Hepatic stellate cell (primary cell): ENCODE measurements at regions not wholly inside any gene's neighbourhood (a gene's known extent, or its start where the extent isn't known, plus 50 kb on each side); places are given as distances from the start of the nearest gene placed in this dataset.
"Not testable (repeated sequence)": the region's sequence is repeated elsewhere in the genome, so short reads cannot be mapped to it uniquely, and the experiment has no call there.

Experiments
- DNase-seq: peaks from one replicate; pipeline ENCODE4 v3.0.0; 2011; ENCODE audit warnings: low spot score

GRCh38 chr5:174446446-174446845 lies 277.9 kb upstream of the MSX2 start:
- DNase-seq = no peak

- no peak for DNase-seq
Measured at GRCh38 chr5:174446988-174447387, 277.4 kb upstream of the MSX2 start.

DNA sequence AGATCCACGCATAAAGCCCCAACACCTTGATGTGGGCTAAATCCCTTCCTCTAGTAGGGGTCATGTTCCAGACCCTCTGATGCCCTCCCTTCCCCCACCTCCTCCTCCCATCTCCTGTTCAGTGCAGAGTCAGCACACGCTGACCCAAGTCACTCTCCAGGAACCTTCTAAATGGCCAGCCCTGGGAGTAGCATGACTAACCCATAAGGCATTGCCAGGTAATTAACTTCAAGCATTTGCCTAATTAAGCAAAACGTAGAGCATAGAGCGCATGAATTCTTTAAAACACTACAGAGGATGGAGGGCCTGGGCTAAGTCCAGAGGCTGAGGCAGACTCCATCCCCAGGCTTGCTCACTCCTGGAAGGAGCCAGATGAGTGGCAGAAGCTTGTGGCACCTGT lies 276.3 kb upstream of the MSX2 start:
- no peak for DNase-seq

DNA sequence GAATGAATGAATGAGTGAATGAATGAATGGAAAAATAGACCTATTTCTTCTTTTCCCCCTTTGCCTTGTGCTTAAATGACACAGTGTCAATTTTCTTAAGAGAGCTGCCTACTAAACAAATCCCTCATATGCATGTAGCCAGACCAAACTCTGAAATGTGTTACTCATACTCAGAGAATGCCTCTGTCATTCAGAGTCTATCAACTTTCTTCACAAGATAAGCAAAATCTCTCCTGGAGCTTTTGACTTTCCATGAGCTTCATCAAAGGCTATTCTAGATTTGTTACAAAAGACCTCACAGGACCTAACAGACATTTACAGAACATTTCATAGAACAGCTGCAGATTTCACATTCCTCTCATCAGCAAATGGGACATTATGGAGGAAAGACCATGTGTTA lies 275.7 kb upstream of the MSX2 start:
- DNase-seq = no peak

DNA sequence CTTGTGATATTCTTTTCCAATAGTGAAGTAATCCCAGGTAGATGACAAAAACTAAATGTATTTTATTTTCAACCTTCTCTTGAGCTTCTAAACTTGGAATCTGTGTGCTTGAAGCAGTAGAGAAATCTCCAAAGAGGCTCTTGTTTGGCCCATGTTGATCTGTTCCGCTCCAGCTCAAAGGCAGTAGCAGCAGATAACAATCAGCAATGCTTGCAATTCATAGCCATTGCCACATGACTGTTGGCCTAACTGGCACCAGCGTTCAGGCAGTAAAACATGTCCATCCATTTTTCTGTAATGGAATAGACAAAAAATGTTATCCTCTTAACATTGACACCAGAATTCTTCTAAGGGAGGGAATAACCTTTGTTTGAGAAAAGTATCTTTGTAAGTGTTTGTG lies 270.7 kb upstream of the MSX2 start:
- no peak for DNase-seq

- no peak for DNase-seq
Measured at GRCh38 chr5:174454464-174454863, 269.9 kb upstream of the MSX2 start.

DNA sequence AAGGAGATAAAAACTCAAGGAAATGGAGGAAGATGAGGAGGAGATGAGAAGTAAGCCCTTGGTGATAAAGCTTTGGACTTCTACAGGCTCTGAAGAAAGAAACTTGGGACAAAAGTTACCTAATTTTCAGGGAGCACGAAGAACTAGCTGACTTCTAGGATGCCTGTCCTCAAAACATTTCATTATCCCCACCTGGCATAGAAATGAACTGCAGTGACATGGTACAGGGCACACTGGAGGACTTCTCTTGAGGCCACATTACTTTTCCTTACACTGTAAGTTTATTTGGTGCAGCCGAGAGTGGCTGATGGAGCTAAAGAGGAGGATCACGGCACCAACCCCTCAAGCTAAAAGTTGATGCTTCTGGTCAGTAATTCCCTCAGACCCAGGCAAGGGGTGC lies 269.5 kb upstream of the MSX2 start:
- no peak for DNase-seq

DNA sequence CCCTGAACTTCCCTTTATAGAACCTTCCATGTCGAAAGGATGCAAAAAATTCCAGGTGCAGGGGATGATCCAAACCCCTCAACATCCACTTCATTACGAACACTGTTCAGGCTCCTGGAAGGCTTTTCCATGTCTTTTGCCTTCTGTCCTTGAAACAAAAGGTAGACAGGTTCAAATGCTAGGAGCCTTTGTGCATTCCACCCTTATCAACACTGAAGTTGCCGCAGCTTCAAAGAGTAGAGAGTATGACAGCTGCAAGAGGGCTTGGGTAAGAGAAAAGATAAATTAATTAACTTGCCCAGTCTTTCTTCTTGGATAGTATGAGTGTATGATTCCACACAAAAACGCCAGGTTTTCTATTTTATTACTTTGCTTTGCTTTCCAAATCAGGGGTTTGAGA lies 269.1 kb upstream of the MSX2 start:
- DNase-seq = no peak

- no peak for DNase-seq
Measured at GRCh38 chr5:174457141-174457678, 267.2 kb upstream of the MSX2 start.

DNA sequence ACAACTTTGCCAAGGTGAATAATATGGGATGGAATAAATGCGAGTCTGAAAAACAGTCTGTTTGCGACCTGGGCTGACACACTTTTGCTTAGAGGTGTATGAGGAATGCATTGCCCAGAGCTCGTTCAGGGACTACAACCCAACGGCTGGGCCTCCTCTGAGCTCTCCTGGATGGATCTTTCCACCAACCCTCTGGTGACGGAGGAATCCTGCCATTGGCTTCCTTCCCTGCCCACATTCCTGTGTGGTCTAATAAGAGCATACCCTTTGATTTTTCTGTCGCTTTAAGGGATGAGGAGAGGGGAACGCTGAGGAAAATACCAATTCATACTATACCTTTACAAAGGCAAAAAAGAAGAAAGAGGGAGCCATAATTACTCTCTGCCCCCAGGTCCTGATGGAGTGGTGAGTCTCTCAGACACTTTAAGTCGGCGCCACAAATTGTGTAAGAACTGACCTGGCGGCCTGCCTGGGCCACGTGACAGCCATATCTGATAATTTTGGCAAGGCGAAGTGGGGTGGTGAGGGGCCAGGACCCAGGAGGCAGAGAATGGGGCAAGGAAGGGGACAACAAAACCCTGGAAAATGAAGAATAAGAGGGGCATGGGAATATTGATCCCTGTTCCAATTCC lies 265.2 kb upstream of the MSX2 start:
- DNase-seq = no peak

DNA sequence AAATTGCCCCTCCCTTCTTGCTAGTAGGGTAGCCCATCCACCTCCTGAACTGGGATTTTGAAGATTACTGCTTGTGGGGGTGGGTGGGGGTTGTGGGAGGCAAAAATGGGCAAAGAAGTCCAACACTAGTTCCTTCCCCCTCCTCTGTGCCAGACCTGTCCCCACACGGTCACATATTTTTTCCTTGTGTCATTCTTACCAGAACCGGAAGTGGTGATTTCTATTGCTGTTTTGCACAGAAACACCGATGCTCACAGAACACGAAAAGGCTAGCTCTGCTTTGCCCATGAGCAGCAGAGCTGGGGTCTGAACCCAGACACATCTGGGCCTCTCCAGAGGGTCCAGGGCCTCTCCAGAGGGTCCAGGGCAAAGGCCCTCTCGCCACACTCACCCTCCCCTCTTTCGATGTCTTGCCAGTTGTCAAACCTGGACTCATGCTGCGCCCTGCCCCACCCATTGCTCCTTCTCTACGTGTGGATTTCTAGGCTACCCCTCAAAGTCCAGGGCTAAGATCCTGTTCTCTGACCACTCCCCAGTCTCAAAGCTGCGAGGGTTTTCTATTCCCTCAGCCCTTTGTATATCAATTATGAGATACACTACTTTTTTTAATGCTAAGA lies 264.4 kb upstream of the MSX2 start:
- no peak for DNase-seq

DNA sequence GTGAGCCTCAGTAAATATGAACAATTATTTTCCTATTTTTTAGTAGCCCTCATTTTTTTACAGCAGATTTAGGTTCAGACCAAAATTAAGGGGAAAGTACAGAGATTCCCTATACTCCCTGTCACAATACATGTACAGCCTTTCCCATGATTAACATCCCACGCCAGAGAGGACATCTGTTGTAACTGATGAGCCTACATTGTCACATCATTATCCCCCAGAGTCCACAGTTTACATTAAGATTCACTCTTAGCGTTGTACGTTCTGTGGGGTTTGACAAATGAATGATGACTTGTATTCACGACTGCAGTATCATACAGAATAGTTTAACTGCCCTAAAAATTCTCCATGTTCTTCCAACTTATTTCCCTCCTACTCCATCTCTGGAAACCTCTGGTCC lies 262.3 kb upstream of the MSX2 start:
- DNase-seq = no peak

DNA sequence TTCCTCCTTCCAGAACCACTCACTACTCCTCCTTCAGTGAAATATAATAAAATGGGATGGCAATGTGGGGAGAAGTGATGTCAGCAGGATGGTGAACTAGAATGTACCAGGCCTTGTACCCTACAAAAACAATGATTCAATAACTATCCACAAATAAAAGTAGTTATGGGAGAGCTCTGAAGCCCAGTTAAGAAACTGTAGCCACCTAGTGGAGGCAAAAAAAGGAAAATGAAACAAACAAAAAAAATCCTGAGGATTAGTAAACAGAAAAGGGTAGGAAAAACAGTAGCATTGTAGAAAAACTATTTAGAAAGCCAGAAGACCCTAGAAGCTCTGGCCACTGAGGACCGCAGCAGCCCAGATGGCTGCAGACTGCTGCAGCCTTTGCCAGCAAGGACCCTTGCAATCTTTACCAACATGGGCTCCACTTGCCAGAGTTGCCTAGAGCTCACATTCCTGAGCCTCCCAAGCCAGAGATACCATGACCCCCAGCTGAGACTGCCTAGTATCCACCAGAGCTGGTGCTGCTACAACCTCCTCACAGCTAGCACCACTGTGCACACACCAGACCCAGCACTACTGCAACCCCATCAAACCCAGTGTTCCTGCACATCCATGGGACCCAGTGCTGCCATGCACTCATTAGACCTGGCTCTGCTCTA lies 259.7 kb upstream of the MSX2 start:
- no peak for DNase-seq

- DNase-seq = not testable (repeated sequence)
Measured at GRCh38 chr5:174471528-174471927, 252.9 kb upstream of the MSX2 start.

DNA sequence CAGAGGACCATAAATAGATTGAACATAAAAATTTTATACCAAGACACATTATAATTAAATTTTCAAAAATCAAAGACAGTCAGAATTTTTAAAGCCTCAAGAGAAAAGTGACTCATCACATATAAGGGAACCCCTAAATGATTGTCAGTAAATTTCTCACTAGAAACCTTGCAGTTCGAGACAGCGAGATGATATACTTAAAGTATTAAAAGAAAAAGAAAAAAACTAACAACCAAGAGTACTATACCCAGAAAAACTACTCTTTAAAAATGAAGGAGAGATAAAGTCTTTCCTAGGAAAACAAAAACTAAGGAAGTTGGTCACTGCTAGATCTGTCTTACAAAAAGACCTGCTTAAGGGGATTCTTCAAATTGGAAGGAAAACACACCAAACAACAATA lies 251.4 kb upstream of the MSX2 start:
- DNase-seq = no peak

GRCh38 chr5:174476001-174476400 lies 248.4 kb upstream of the MSX2 start:
- DNase-seq = not testable (repeated sequence)

GRCh38 chr5:174479325-174479724 lies 245.1 kb upstream of the MSX2 start:
- no peak for DNase-seq

DNA sequence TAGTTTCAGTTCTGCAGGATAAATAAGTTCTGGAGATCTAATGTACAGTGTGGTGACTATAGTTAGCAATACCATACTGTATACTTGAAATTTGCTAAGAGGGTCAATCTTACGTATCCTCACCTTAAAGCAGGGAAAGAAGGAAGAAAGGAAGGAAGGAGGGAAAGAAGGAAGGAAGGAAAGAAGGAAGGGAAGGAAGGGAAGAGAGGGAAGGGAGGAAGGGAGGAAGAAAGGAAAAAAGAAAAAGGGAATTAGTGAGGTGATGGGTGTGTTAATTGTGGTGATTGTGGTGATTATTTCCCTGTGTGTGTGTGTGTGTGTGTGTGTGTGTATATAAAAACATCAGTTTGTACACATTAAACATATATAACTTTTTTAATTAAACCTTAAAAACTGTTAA lies 242.6 kb upstream of the MSX2 start:
- DNase-seq = no peak

DNA sequence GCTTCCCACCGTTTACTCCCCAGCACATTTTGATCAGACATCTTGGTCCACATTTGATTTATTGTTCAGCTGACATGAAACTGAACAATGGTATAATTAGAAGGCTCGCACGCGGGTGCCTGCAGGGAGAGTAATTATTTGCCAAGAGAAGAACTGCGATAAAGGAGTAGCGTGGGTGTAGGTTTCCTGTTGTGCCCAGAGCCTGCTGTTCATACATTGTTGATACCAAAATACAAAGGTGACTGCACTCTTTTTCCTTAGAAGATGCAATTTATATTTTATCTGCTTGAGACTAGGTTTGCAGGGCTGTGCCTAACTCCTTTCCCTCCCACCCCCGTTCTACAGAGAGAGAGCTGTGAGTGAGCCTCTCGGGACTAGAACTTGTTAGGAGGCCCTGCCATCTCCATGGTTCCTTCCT lies 241.8 kb upstream of the MSX2 start:
- no peak for DNase-seq

DNA sequence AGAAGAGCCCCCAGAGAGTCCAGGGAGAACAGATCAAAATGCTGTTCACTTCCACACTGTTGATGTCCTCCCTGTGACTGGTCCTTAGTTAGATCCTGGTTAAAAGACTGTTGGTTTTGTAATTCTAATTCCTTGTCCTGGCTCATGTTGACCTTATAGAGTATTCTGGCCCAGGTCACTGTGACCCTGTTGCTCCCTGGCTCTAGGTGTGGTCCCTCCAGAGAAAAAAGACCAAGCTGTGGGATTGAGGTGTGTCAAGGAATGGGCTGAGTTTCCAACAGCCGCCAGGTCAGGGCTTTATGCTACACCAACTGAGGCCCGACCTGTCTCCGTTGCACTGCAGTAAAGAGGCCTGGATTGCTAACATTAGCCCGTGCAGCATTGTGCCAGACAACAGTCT lies 241.0 kb upstream of the MSX2 start:
- no peak for DNase-seq

GRCh38 chr5:174489215-174489614 lies 235.2 kb upstream of the MSX2 start:
- DNase-seq = no peak

- no peak for DNase-seq
Measured at GRCh38 chr5:174489920-174490597, 234.3 kb upstream of the MSX2 start.

- no peak for DNase-seq
Measured at GRCh38 chr5:174490728-174491127, 233.7 kb upstream of the MSX2 start.
